Panc1 (cell line): ENCODE measurements at regions not wholly inside any gene's neighbourhood (a gene's known extent, or its start where the extent isn't known, plus 50 kb on each side); places are given as distances from the start of the nearest gene placed in this dataset.

Experiments used
- CTCF ChIP-seq: fragments of 450-650 bp; IDR thresholded peaks from 2 replicates; pipeline ENCODE4 v1.5.1; 2017; ENCODE audit warnings: mild to moderate bottlenecking
- POLR2AphosphoS5 ChIP-seq: IDR thresholded peaks from 2 replicates; pipeline ENCODE4 v1.6.1; 2012; ENCODE audit warnings: mild to moderate bottlenecking, low read depth, low read length, moderate library complexity
- REST ChIP-seq, 2 experiments: IDR thresholded peaks; 2 replicates each; pipeline ENCODE4 v1.6.1; 2011 to 2012; ENCODE audit warnings: low read depth in 2 of 2, control low read depth in 1 of 2, low read length in 1 of 2, mild to moderate bottlenecking in 1 of 2, moderate library complexity in 1 of 2; ENCODE audit not compliant: insufficient read depth in 1 of 2
- TCF7L2 ChIP-seq: IDR thresholded peaks from 2 replicates; pipeline ENCODE4 v1.6.1; 2011; ENCODE audit warnings: mild to moderate bottlenecking, low read depth, low read length, inconsistent platforms

GRCh38 chr21:14300074-14300473 is 82.9 kb downstream of the HSPA13 start:
- TF ChIP-seq CTCF (no peak), TCF7L2 (no peak), POLR2AphosphoS5 (no peak), REST (IDR thresholded peaks at IDR 0.05; ENCODE audit: insufficient read depth in 1 of 2, low read depth in 2 of 2, low read length in 1 of 2) (no peak)
